ENCODE measurements at regions not wholly inside any gene's neighbourhood (a gene's known extent, or its start where the extent isn't known, plus 50 kb on each side); places are given as distances from the start of the nearest gene placed in this dataset.

- no peak overlapping the region for H3K9ac ChIP-seq (replicated peaks in 1 of 4; ENCODE audit: extremely low read depth in 1 of 4, low read depth in 3 of 4, low read length in 3 of 4)
- no peak overlapping the region for H2BK5ac ChIP-seq (ENCODE audit: low read depth, low read length)
- no peak overlapping the region for H3K4me2 ChIP-seq (ENCODE audit: insufficient read depth in 1 of 2, low read depth in 2 of 2, low read length in 2 of 2)
- no peaks in the 10 kb centered on the region for H3K23me2 ChIP-seq (ENCODE audit: low read depth, low read length)
- no peaks in the 10 kb centered on the region for H3K79me1 ChIP-seq (ENCODE audit: low read depth, low read length)
- H4K91ac ChIP-seq (replicated peaks; ENCODE audit: insufficient read length, low read length): no peak overlapping the region
- no peak overlapping the region for H2BK120ac ChIP-seq (replicated peaks; ENCODE audit: low read depth, low read length)
- H4K8ac ChIP-seq (ENCODE audit: extremely low read depth, insufficient read depth, low read length): no peak overlapping the region
- no peak overlapping the region for H3K14ac ChIP-seq (ENCODE audit: insufficient read length)
- no peak overlapping the region for H2BK12ac ChIP-seq (ENCODE audit: low read depth, low read length)
- POLR2A ChIA-PET (ENCODE audit: partially characterized antibody): no interaction called here
- H3K4ac ChIP-seq (replicated peaks; ENCODE audit: insufficient read length, low read depth, low read length): no peak overlapping the region
- no peaks in the 10 kb centered on the region for H3K9me3 ChIP-seq (ENCODE audit: insufficient read depth in 2 of 2, low read depth in 1 of 2, low read length in 1 of 2)
- no peak overlapping the region for H2BK20ac ChIP-seq (ENCODE audit: low read length)
- H3K18ac ChIP-seq (ENCODE audit: extremely low read depth, low read length): no peak overlapping the region
- no peak overlapping the region for H2BK15ac ChIP-seq (ENCODE audit: low read length)
- H4K5ac ChIP-seq (ENCODE audit: insufficient read length, low read depth, low read length): no peak overlapping the region
- no peak for DNase-seq (ENCODE audit: low read depth in 1 of 2, low spot score in 2 of 2)
- H2AFZ ChIP-seq (ENCODE audit: low read length): no peak overlapping the region
- no peaks in the 10 kb centered on the region for H3K27me3 ChIP-seq (replicated peaks in 1 of 4; ENCODE audit: control insufficient read depth in 3 of 4, extremely low read depth in 1 of 4, insufficient read depth in 3 of 4, low read length in 3 of 4)
- no peak overlapping the region for H3K56ac ChIP-seq (replicated peaks; ENCODE audit: insufficient read length, low read depth, low read length)
- H4K20me1 ChIP-seq (replicated peaks in 1 of 2; ENCODE audit: control insufficient read depth in 1 of 2, insufficient read depth in 2 of 2, low read length in 2 of 2): no peaks in the 10 kb centered on the region
- no peak for FAIRE-seq
- no peak overlapping the region for H3K4me3 ChIP-seq (ENCODE audit: extremely low read depth in 1 of 4, insufficient read depth in 2 of 4, low read depth in 3 of 4, low read length in 4 of 4)
- H3K36me3 ChIP-seq (ENCODE audit: control insufficient read depth in 2 of 4, insufficient read depth in 4 of 4, low read length in 3 of 4): no peaks in the 10 kb centered on the region
- H3K23ac ChIP-seq (ENCODE audit: insufficient read length): no peak overlapping the region
- no peaks in the 10 kb centered on the region for H3K79me2 ChIP-seq (ENCODE audit: control insufficient read depth in 1 of 2, insufficient read depth in 2 of 2, low read length in 2 of 2)
- CTCF ChIA-PET (ENCODE audit: partially characterized antibody): interaction anchor here (1.0 to 2.7 kb wide), 5 partner anchors 12 to 304 kb away, joined by 3 to 13 read pairs (median 5); no protein-coding TSS in a partner anchor
- no peak overlapping the region for H2AK5ac ChIP-seq (ENCODE audit: low read depth, low read length)
- H3K4me1 ChIP-seq (replicated peaks in 1 of 4; ENCODE audit: control insufficient read depth in 3 of 4, insufficient read depth in 4 of 4, low read length in 3 of 4): peaks cover 0 to 2% (median 0%) of the 10 kb centered on the region in 4 experiments; a peak in 1 of 7 replicates
- no peak overlapping the region for H3K27ac ChIP-seq (ENCODE audit: low read depth, low read length)
- TF ChIP-seq SUZ12 (IDR thresholded peaks at IDR 0.05; ENCODE audit: low read length) (no peak), MAFK (IDR thresholded peaks at IDR 0.05; ENCODE audit: low read depth, low read length) (no peak), PHF8 (conservative IDR thresholded peaks at IDR 0.05; ENCODE audit: low read depth, low read length) (no peak), TAF1 (IDR thresholded peaks at IDR 0.05; ENCODE audit: low read depth, low read length) (no peak), GABPA (IDR thresholded peaks at IDR 0.05; ENCODE audit: borderline replicate concordance, insufficient read depth, low read length) (no peak), KDM4A (IDR thresholded peaks at IDR 0.05; ENCODE audit: low read depth, low read length, severe bottlenecking) (no peak), TEAD4 (IDR thresholded peaks at IDR 0.05; ENCODE audit: low read depth, low read length) (no peak), RBBP5 (IDR thresholded peaks at IDR 0.05; ENCODE audit: borderline replicate concordance, low read depth, low read length) (no peak), RNF2 (IDR thresholded peaks at IDR 0.05; ENCODE audit: borderline replicate concordance, low read depth, low read length, missing control alignments, poor library complexity, severe bottlenecking) (no peak), CHD2 (IDR thresholded peaks at IDR 0.05; ENCODE audit: low read length) (no peak), SAP30 (IDR thresholded peaks at IDR 0.05; ENCODE audit: insufficient read depth, insufficient replicate concordance, low read length) (no peak), NRF1 (IDR thresholded peaks at IDR 0.05; ENCODE audit: low read depth, low read length) (no peak), E2F6 (IDR thresholded peaks at IDR 0.05) (no peak), BRCA1 (IDR thresholded peaks at IDR 0.05; ENCODE audit: low read depth, low read length) (no peak), SIN3A (conservative IDR thresholded peaks at IDR 0.05 in 1 of 2, IDR thresholded peaks at IDR 0.05 in 1 of 2; ENCODE audit: low read depth in 1 of 2, low read length in 2 of 2) (no peak)
Measured at GRCh38 chr12:76706761-76707160, 57.2 kb upstream of the ZDHHC17 start.

All from H1 (cell line).